Progenitor cell of endocrine pancreas (in vitro differentiated cells): ENCODE measurements at regions not wholly inside any gene's neighbourhood (a gene's known extent, or its start where the extent isn't known, plus 50 kb on each side); places are given as distances from the start of the nearest gene placed in this dataset.

Experiments used
- DNase-seq: peaks from one replicate; pipeline ENCODE4 v3.0.0; 2021; ENCODE audit warnings: low spot score; ENCODE audit not compliant: unreplicated experiment
- H3K27ac Mint-ChIP-seq: 2 replicates; pipeline ENCODE4 v1.8.0; 2021; ENCODE audit warnings: mild to moderate bottlenecking, moderate library complexity, mixed read lengths
- H3K27me3 Mint-ChIP-seq: 2 replicates; pipeline ENCODE4 v1.8.0; 2021; ENCODE audit warnings: mixed read lengths
- H3K36me3 Mint-ChIP-seq: 2 replicates; pipeline ENCODE4 v1.8.0; 2022; ENCODE audit warnings: mixed read lengths; ENCODE audit not compliant: insufficient read depth
- H3K4me1 Mint-ChIP-seq: 2 replicates; pipeline ENCODE4 v1.8.0; 2021; ENCODE audit warnings: low read depth, mixed read lengths
- H3K4me3 Mint-ChIP-seq: 2 replicates; pipeline ENCODE4 v1.8.0; 2021; ENCODE audit warnings: low read depth, mild to moderate bottlenecking, moderate library complexity, mixed read lengths
- H3K9me3 Mint-ChIP-seq: 2 replicates; pipeline ENCODE4 v1.8.0; 2021; ENCODE audit warnings: low read depth, mixed read lengths
- CTCF ChIP-seq: fragments of 200-600 bp; sonication (generic); IDR thresholded peaks from one replicate; pipeline ENCODE4 v1.5.0; 2021; ENCODE audit warnings: antibody characterized with exemption, mild to moderate bottlenecking; ENCODE audit not compliant: unreplicated experiment

GRCh38 chr21:35581640-35582039, 478.7 kb downstream of the SETD4 start:
- Mint-ChIP-seq H3K9me3 (no peaks in the 10 kb centered on the region), H3K27me3 (peaks cover 16% of the 10 kb centered on the region), H3K27ac (no peak overlapping the region), H3K4me3 (no peak overlapping the region), H3K4me1 (peaks cover 10% of the 10 kb centered on the region), H3K36me3 (no peaks in the 10 kb centered on the region)
- no peak for DNase-seq
- TF ChIP-seq CTCF, result no peak

GRCh38 chr21:35579520-35580293, 480.6 kb downstream of the SETD4 start:
- TF ChIP-seq CTCF, result no peak
- DNase-seq, result no peak
- Mint-ChIP-seq H3K9me3 (no peaks in the 10 kb centered on the region), H3K4me1 (no peaks in the 10 kb centered on the region), H3K36me3 (no peaks in the 10 kb centered on the region), H3K27ac (no peak overlapping the region), H3K27me3 (peaks cover 18% of the 10 kb centered on the region), H3K4me3 (no peak overlapping the region)

- Mint-ChIP-seq H3K4me3 (no peak overlapping the region), H3K36me3 (no peaks in the 10 kb centered on the region), H3K4me1 (peaks cover 2% of the 10 kb centered on the region), H3K27me3 (peaks cover 16% of the 10 kb centered on the region), H3K9me3 (no peaks in the 10 kb centered on the region), H3K27ac (no peak overlapping the region)
- TF ChIP-seq CTCF, result no peak
- no peak for DNase-seq
Observed at GRCh38 chr21:35578831-35579471, 481.4 kb downstream of the SETD4 start.

GRCh38 chr21:35578347-35578782, 482.0 kb downstream of the SETD4 start:
- H3K27me3 Mint-ChIP-seq, result peaks cover 16% of the 10 kb centered on the region
- TF ChIP-seq CTCF, result no peak
- no peaks in the 10 kb centered on the region for H3K9me3 Mint-ChIP-seq
- no peaks in the 10 kb centered on the region for H3K36me3 Mint-ChIP-seq
- H3K4me1 Mint-ChIP-seq, result peaks cover 6% of the 10 kb centered on the region
- DNase-seq, result no peak
- no peak overlapping the region for H3K27ac Mint-ChIP-seq
- no peak overlapping the region for H3K4me3 Mint-ChIP-seq

GRCh38 chr21:35575280-35575915, 484.9 kb downstream of the SETD4 start:
- TF ChIP-seq CTCF, result no peak
- Mint-ChIP-seq H3K36me3 (no peaks in the 10 kb centered on the region), H3K4me1 (peaks cover 14% of the 10 kb centered on the region), H3K9me3 (no peaks in the 10 kb centered on the region), H3K27me3 (peaks cover 7% of the 10 kb centered on the region), H3K27ac (no peak overlapping the region), H3K4me3 (no peak overlapping the region)
- no peak for DNase-seq
